Suprapubic skin (tissue), 4 donors: ENCODE measurements at regions not wholly inside any gene's neighbourhood (a gene's known extent, or its start where the extent isn't known, plus 50 kb on each side); places are given as distances from the start of the nearest gene placed in this dataset.

Experiments
- CTCF ChIP-seq, 2 donors: fragments of 200-600 bp in 1 of 2; fragments of 450-650 bp in 1 of 2; sonication (generic) in 1 of 2; IDR thresholded peaks; one replicate each; pipeline ENCODE4 v1.5.1; 2016 to 2019; ENCODE audit warnings: antibody characterized with exemption in 2 of 2, mild to moderate bottlenecking in 1 of 2, moderate library complexity in 1 of 2
- EP300 ChIP-seq: sonication (generic); formaldehyde crosslinking; IDR thresholded peaks from one replicate; pipeline ENCODE4 v1.6.1; 2017; ENCODE audit warnings: antibody characterized with exemption
- POLR2A ChIP-seq, 2 donors: fragments of 450-650 bp; IDR thresholded peaks; one replicate each; pipeline ENCODE4 v1.6.1; 2017; ENCODE audit warnings: antibody characterized with exemption in 2 of 2, mild to moderate bottlenecking in 2 of 2, moderate library complexity in 2 of 2
- POLR2AphosphoS5 ChIP-seq, 3 donors: sonication (generic); formaldehyde crosslinking; IDR thresholded peaks; one replicate each; pipeline ENCODE4 v1.6.1; 2017; ENCODE audit warnings: antibody characterized with exemption in 3 of 3

GRCh38 chrX:69365349-69365748 is 138.8 kb upstream of the NALF2 start:
- no peak for TF ChIP-seq CTCF (IDR thresholded peaks at IDR 0.05)
- no peak for TF ChIP-seq POLR2A (IDR thresholded peaks at IDR 0.05)
- no peak for TF ChIP-seq POLR2AphosphoS5 (IDR thresholded peaks at IDR 0.05)
- TF ChIP-seq EP300: no peak
